HCT116 (cell line): ENCODE measurements at regions not wholly inside any gene's neighbourhood (a gene's known extent, or its start where the extent isn't known, plus 50 kb on each side); places are given as distances from the start of the nearest gene placed in this dataset.

Source experiments
- ATAC-seq: fragments of 200-7000 bp; cut with Tn5 transposase; 2 replicates; pipeline ENCODE4 v1.9.1; 2020; ENCODE audit warnings: mild to moderate bottlenecking, moderate library complexity
- BruUV-seq: library from RNA; stranded (reverse); fragments of 400-500 nt; replicated peaks from 2 replicates; lab custom pipeline; 2021; lab: Mats Ljungman, UMichigan
- CTCF ChIA-PET: fragments of 300-600 bp; sonication (Branson Sonifier 250); formaldehyde crosslinking; loops from one replicate; lab custom pipeline; 2021; ENCODE audit warnings: antibody characterized with exemption; lab: Charles Lee
- POLR2A ChIA-PET: fragments of 300-600, 350-600 bp; sonication (Branson Sonifier 250); formaldehyde crosslinking; loops from one replicate; lab custom pipeline; 2021; ENCODE audit warnings: antibody characterized with exemption; lab: Charles Lee
- RAD21 ChIA-PET, 2 experiments: fragments of 300-600 bp; sonication (Branson Sonifier 250); formaldehyde crosslinking; loops; one replicate each; lab custom pipeline; 2023; ENCODE audit warnings: low total read pairs in 2 of 2; ENCODE audit not compliant: uncharacterized antibody in 2 of 2, unreplicated experiment in 2 of 2, low non-redundant PET in 1 of 2; lab: Charles Lee
- DNase-seq: peaks from one replicate; pipeline ENCODE4 v3.0.0-alpha.2; 2010; ENCODE audit warnings: low read depth, low spot score
- H2AFZ ChIP-seq: fragments of 200-600 bp; shearing (Covaris generic), sonication (generic); 2 replicates; pipeline ENCODE4 v1.6.1; 2017; ENCODE audit warnings: low read depth, mixed run types, mixed read lengths, antibody characterized with exemption, low read length; ENCODE audit not compliant: poor library complexity, severe bottlenecking
- H3K27ac ChIP-seq: 2 replicates; pipeline ENCODE4 v1.5.1; 2012; ENCODE audit warnings: low read depth, low read length
- H3K27me3 ChIP-seq: fragments of 200-600 bp; sonication (generic); 2 replicates; pipeline ENCODE4 v1.6.1; 2016; ENCODE audit warnings: mixed run types, low read length, mixed read lengths; ENCODE audit not compliant: insufficient read depth
- H3K36me3 ChIP-seq, 2 experiments: fragments of 200-500 bp in 1 of 2; fragments of 200-600 bp in 1 of 2; sonication (Bioruptor generic) in 1 of 2; sonication (generic) in 1 of 2; 2 replicates each; pipeline versions ENCODE4 v1.5.1 to v1.6.1; 2014 to 2016; ENCODE audit warnings: low read length in 2 of 2, inconsistent platforms in 1 of 2, mixed read lengths in 1 of 2, mixed run types in 1 of 2; ENCODE audit not compliant: insufficient read depth in 2 of 2, control insufficient read depth in 1 of 2
- H3K4me1 ChIP-seq, 2 experiments: fragments of 200-600 bp in 1 of 2; sonication (generic) in 1 of 2; 2 replicates each; pipeline versions ENCODE4 v1.5.1 to v1.6.1; 2012 to 2017; ENCODE audit warnings: low read length in 2 of 2, inconsistent platforms in 1 of 2, mild to moderate bottlenecking in 1 of 2, mixed read lengths in 1 of 2, mixed run types in 1 of 2, moderate library complexity in 1 of 2; ENCODE audit not compliant: insufficient read depth in 2 of 2, control insufficient read depth in 1 of 2
- H3K4me2 ChIP-seq: fragments of 200-600 bp; sonication (generic); 2 replicates; pipeline ENCODE4 v1.6.1; 2017; ENCODE audit warnings: mixed run types, low read length, mixed read lengths
- H3K4me3 ChIP-seq, 2 experiments: fragments of 200-600 bp in 1 of 2; sonication (generic) in 1 of 2; replicated peaks in 1 of 2; 2 replicates each; pipeline ENCODE4 v1.5.1; 2011 to 2016; ENCODE audit warnings: low read length in 2 of 2, control low read depth in 1 of 2, low read depth in 1 of 2, mild to moderate bottlenecking in 1 of 2, mixed read lengths in 1 of 2, mixed run types in 1 of 2
- H3K79me2 ChIP-seq: fragments of 200-600 bp; sonication (generic); 2 replicates; pipeline ENCODE4 v1.6.1; 2017; ENCODE audit warnings: mild to moderate bottlenecking, mixed run types, low read length, moderate library complexity, mixed read lengths; ENCODE audit not compliant: insufficient read depth
- H3K9ac ChIP-seq: fragments of 200-600 bp; sonication (generic); 2 replicates; pipeline ENCODE4 v1.6.1; 2016; ENCODE audit warnings: low read length, mixed read lengths
- H3K9me2 ChIP-seq: fragments of 200-600 bp; sonication (generic), shearing (Covaris generic); 2 replicates; pipeline ENCODE4 v1.6.1; 2017; ENCODE audit warnings: mixed run types, mild to moderate bottlenecking, moderate library complexity; ENCODE audit not compliant: insufficient read depth
- H3K9me3 ChIP-seq, 2 experiments: fragments of 200-500 bp in 1 of 2; fragments of 200-600 bp in 1 of 2; sonication (Bioruptor generic) in 1 of 2; sonication (generic) in 1 of 2; 2 replicates each; pipeline ENCODE4 v1.6.1; 2014 to 2017; ENCODE audit warnings: low read length in 2 of 2, mixed read lengths in 2 of 2, inconsistent platforms in 1 of 2, low read depth in 1 of 2, mild to moderate bottlenecking in 1 of 2, mixed run types in 1 of 2, moderate library complexity in 1 of 2; ENCODE audit not compliant: control insufficient read depth in 1 of 2, insufficient read depth in 1 of 2
- H4K20me1 ChIP-seq: fragments of 200-600 bp; sonication (generic), shearing (Covaris generic); 2 replicates; pipeline ENCODE4 v1.6.1; 2017; ENCODE audit warnings: mixed run types, mild to moderate bottlenecking, moderate library complexity; ENCODE audit not compliant: insufficient read depth
- CEBPB ChIP-seq: IDR thresholded peaks from 2 replicates; pipeline ENCODE4 v1.6.1; 2012; ENCODE audit warnings: low read depth
- ELF1 ChIP-seq: IDR thresholded peaks from 2 replicates; pipeline ENCODE4 v1.6.1; 2012; ENCODE audit warnings: low read depth, borderline replicate concordance
- FOSL1 ChIP-seq: IDR thresholded peaks from 2 replicates; pipeline ENCODE4 v1.6.1; 2012; ENCODE audit warnings: low read depth
- JUND ChIP-seq: IDR thresholded peaks from 2 replicates; pipeline ENCODE4 v1.6.1; 2012
- POLR2AphosphoS5 ChIP-seq: IDR thresholded peaks from 2 replicates; pipeline ENCODE4 v1.6.1; 2011; ENCODE audit warnings: mild to moderate bottlenecking, low read depth, low read length, moderate library complexity
- SP1 ChIP-seq: IDR thresholded peaks from 2 replicates; pipeline ENCODE4 v1.6.1; 2012; ENCODE audit warnings: low read depth
- SRF ChIP-seq: IDR thresholded peaks from 2 replicates; pipeline ENCODE4 v1.6.1; 2012; ENCODE audit warnings: low read depth
- ZFX ChIP-seq: fragments of 450-650 bp; IDR thresholded peaks from 2 replicates; pipeline ENCODE4 v1.6.1; 2017
- intact Hi-C: fragments of 100-400 bp; cut with micrococcal nuclease; formaldehyde crosslinking; loops from 2 replicates; pipeline ENCODE4 v1.10.0; 2022

DNA sequence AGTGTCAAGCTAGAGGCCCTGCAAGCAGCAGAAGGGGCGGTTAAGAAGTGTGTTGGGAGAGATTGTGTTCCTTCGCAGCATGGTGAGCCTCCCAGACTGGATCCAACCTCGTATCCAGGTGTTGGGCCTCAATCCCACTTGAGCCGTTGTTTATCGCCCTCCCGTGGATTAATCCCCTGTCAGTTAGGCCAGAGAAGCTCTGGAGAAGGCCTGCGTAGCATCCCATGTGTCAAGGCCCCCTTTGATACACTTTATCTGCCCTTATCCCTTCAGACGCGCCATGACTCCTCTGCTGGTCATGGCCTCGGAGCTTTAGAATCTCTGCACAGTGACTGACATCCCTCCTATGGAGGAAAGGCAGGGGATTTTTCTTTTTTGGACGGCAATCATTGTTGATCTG lies 181.0 kb downstream of the ZFP64 start:
- CTCF ChIA-PET: no interaction called here

GRCh38 chr20:52008874-52009273 lies 182.7 kb downstream of the ZFP64 start:
- ATAC-seq (no peak), DNase-seq (no peak)
- no peak overlapping the region for H3K4me2 ChIP-seq
- POLR2A ChIA-PET: interaction anchor here (0.9 kb wide), 1 partner anchor 24 kb away, joined by 3 read pairs; no protein-coding TSS in a partner anchor
- no peak overlapping the region for H3K27ac ChIP-seq
- no peaks in the 10 kb centered on the region for H3K9me3 ChIP-seq
- no peak overlapping the region for H3K9ac ChIP-seq
- TF ChIP-seq POLR2AphosphoS5 (no peak), ELF1 (no peak), JUND (no peak), CEBPB (no peak), SRF (no peak), SP1 (no peak), ZFX (no peak), FOSL1 (no peak)
- no peaks in the 10 kb centered on the region for H3K9me2 ChIP-seq
- no peaks in the 10 kb centered on the region for H3K27me3 ChIP-seq
- intact Hi-C loops: no loop called here
- RAD21 ChIA-PET: interaction anchor here in 1 of 2 experiments (0.7 kb wide), 1 partner anchor 72 kb away, joined by 3 read pairs; no protein-coding TSS in a partner anchor
- no peak overlapping the region for H3K4me3 ChIP-seq
- H4K20me1 ChIP-seq: no peaks in the 10 kb centered on the region
- CTCF ChIA-PET: no interaction called here
- H3K79me2 ChIP-seq: no peaks in the 10 kb centered on the region
- no peak overlapping the region for H2AFZ ChIP-seq
- H3K4me1 ChIP-seq: no peaks in the 10 kb centered on the region
- no peaks in the 10 kb centered on the region for H3K36me3 ChIP-seq
- no TSS peak for BruUV-seq

More for the DNA sequence above, 181.0 kb downstream of the ZFP64 start:
- Histone ChIP-seq H3K4me2 (no peak overlapping the region), H3K4me1 (no peaks in the 10 kb centered on the region), H3K9ac (no peak overlapping the region), H2AFZ (no peak overlapping the region), H3K36me3 (no peaks in the 10 kb centered on the region), H3K9me2 (no peaks in the 10 kb centered on the region), H3K79me2 (no peaks in the 10 kb centered on the region), H3K27me3 (no peaks in the 10 kb centered on the region), H3K4me3 (no peak overlapping the region), H3K9me3 (no peaks in the 10 kb centered on the region), H3K27ac (no peak overlapping the region), H4K20me1 (no peaks in the 10 kb centered on the region)
- DNase-seq (no peak), ATAC-seq (no peak)
- TF ChIP-seq ZFX: no peak
- intact Hi-C loops: no loop called here
- POLR2A ChIA-PET: no interaction called here
- BruUV-seq: no TSS peak
- RAD21 ChIA-PET: no interaction called here
